Ishikawa (cell line): ENCODE measurements at regions not wholly inside any gene's neighbourhood (a gene's known extent, or its start where the extent isn't known, plus 50 kb on each side); places are given as distances from the start of the nearest gene placed in this dataset.

Experiments
- CEBPB ChIP-seq: IDR thresholded peaks from 2 replicates; pipeline ENCODE4 v1.6.1; 2012
- CREB1 ChIP-seq: IDR thresholded peaks from 2 replicates; pipeline ENCODE4 v1.6.1; 2012; ENCODE audit warnings: low read depth
- EGR1 ChIP-seq: IDR thresholded peaks from 2 replicates; pipeline ENCODE4 v1.6.1; 2012
- EP300 ChIP-seq: IDR thresholded peaks from 2 replicates; pipeline ENCODE4 v1.6.1; 2012; ENCODE audit warnings: borderline replicate concordance
- FOXM1 ChIP-seq: IDR thresholded peaks from 2 replicates; pipeline ENCODE4 v1.6.1; 2012; ENCODE audit warnings: low read depth, borderline replicate concordance
- NFIC ChIP-seq: IDR thresholded peaks from 2 replicates; pipeline ENCODE4 v1.6.1; 2012
- RAD21 ChIP-seq: IDR thresholded peaks from 2 replicates; pipeline ENCODE4 v1.6.1; 2012; ENCODE audit warnings: low read depth
- REST ChIP-seq: IDR thresholded peaks from 2 replicates; pipeline ENCODE4 v1.6.1; 2012; ENCODE audit warnings: low read depth, mild to moderate bottlenecking
- TAF1 ChIP-seq: IDR thresholded peaks from 2 replicates; pipeline ENCODE4 v1.6.1; 2012; ENCODE audit warnings: low read depth, mild to moderate bottlenecking
- TCF12 ChIP-seq: IDR thresholded peaks from 2 replicates; pipeline ENCODE4 v1.6.1; 2012; ENCODE audit warnings: low read depth
- TEAD4 ChIP-seq: IDR thresholded peaks from 2 replicates; pipeline ENCODE4 v1.6.1; 2012
- YY1 ChIP-seq: IDR thresholded peaks from 2 replicates; pipeline ENCODE4 v1.6.1; 2012; ENCODE audit warnings: low read depth
- ZBTB7A ChIP-seq: IDR thresholded peaks from 2 replicates; pipeline ENCODE4 v1.6.1; 2012; ENCODE audit warnings: low read depth
- TF ChIP-seq, protein P1 (sequence below): IDR thresholded peaks from 2 replicates; pipeline ENCODE4 v1.6.1; 2012
- TF ChIP-seq, protein P2 (sequence below): IDR thresholded peaks from 2 replicates; pipeline ENCODE4 v1.6.1; 2012

DNA sequence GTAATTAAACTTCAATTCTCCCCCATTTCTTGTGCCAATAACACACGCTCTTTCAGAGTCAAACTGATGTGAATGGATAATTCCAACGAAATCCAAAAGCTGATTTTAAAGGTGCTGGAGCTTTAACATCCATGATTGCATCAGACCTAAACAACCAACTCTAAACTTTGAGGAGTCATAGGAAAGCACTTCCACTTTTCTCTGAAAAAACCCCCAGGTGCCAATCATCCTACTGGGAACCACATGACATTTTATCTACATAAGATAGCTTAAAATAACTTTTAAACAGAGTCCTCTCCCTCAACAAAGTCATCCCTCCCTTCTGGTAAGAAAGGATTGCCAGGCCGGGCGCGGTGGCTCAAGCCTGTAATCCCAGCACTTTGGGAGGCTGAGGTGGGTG lies 167.7 kb upstream of the PDE10A start:
- TF ChIP-seq YY1 (no peak), NFIC (no peak), CEBPB (no peak), TAF1 (no peak), EGR1 (no peak), FOXM1 (no peak), REST (no peak), ZBTB7A (no peak), RAD21 (no peak), TEAD4 (no peak), EP300 (no peak), CREB1 (no peak)
- TF ChIP-seq, protein P1, sequence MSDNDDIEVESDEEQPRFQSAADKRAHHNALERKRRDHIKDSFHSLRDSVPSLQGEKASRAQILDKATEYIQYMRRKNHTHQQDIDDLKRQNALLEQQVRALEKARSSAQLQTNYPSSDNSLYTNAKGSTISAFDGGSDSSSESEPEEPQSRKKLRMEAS = no peak
- TF ChIP-seq, protein P2, sequence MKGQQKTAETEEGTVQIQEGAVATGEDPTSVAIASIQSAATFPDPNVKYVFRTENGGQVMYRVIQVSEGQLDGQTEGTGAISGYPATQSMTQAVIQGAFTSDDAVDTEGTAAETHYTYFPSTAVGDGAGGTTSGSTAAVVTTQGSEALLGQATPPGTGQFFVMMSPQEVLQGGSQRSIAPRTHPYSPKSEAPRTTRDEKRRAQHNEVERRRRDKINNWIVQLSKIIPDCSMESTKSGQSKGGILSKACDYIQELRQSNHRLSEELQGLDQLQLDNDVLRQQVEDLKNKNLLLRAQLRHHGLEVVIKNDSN = no peak

GRCh38 chr6:165829376-165829775 lies 166.3 kb upstream of the PDE10A start:
- no peak for TF ChIP-seq EP300
- TF ChIP-seq TAF1 = no peak
- TF ChIP-seq YY1 = no peak
- TF ChIP-seq ZBTB7A = no peak
- TF ChIP-seq FOXM1 = no peak
- no peak for TF ChIP-seq TCF12
- TF ChIP-seq, protein P1 = no peak
- TF ChIP-seq REST = no peak
- TF ChIP-seq CEBPB = no peak

DNA sequence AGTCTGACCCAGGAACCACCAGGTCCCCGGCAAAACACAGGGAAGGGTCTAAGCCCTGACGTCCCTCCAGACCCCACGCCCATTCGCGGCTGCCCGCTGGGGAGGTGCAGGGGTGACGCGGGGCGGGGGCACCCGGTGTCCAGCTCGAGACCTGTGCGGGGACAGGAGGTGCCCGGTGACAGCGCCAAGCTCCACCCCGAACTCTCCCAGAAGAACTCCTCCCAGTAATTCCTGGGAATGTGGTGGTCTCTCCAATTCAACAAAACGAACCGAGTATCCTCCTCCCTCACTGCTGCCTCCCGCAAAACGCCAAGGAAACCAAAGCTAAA lies 164.1 kb upstream of the PDE10A start:
- no peak for TF ChIP-seq NFIC
- no peak for TF ChIP-seq TAF1
- no peak for TF ChIP-seq TEAD4
- TF ChIP-seq FOXM1 = no peak
- TF ChIP-seq YY1 = no peak
- no peak for TF ChIP-seq EGR1
- TF ChIP-seq, protein P2 = no peak
- TF ChIP-seq EP300 = no peak
- TF ChIP-seq CEBPB = no peak

GRCh38 chr6:165826487-165827189 lies 163.6 kb upstream of the PDE10A start:
- TF ChIP-seq CEBPB (no peak), EGR1 (no peak), ZBTB7A (no peak), TCF12 (no peak), YY1 (no peak), CREB1 (no peak), TAF1 (no peak)
- TF ChIP-seq, protein P2 = no peak

- TF ChIP-seq ZBTB7A = no peak
- no peak for TF ChIP-seq TEAD4
- TF ChIP-seq CREB1 = no peak
- TF ChIP-seq YY1 = no peak
- TF ChIP-seq FOXM1 = no peak
- no peak for TF ChIP-seq TAF1
Measured at GRCh38 chr6:165825256-165825815, 162.3 kb upstream of the PDE10A start.
